IMR-90 (cell line): ENCODE measurements at regions not wholly inside any gene's neighbourhood (a gene's known extent, or its start where the extent isn't known, plus 50 kb on each side); places are given as distances from the start of the nearest gene placed in this dataset.

Experiments
- ATAC-seq: fragments of 200-7000 bp; cut with Tn5 transposase; 2 replicates; pipeline ENCODE4 v1.9.1; 2020; ENCODE audit warnings: low read depth, mild to moderate bottlenecking, moderate library complexity
- BruUV-seq: library from RNA; stranded (reverse); fragments of 400-500 nt; replicated peaks from 2 replicates; lab custom pipeline; 2021; lab: Mats Ljungman, UMichigan
- CTCF ChIA-PET: fragments of 300-600 bp; formaldehyde crosslinking; extraction: SDS; loops from one replicate; lab custom pipeline; 2021; ENCODE audit warnings: antibody characterized with exemption; lab: Yijun Ruan, JAX
- POLR2A ChIA-PET: fragments of 300-600 bp; sonication (Branson Sonifier 250); formaldehyde crosslinking; loops from one replicate; lab custom pipeline; 2022; ENCODE audit warnings: antibody characterized with exemption; ENCODE audit not compliant: unreplicated experiment; lab: Charles Lee
- DNase-seq: peaks from one replicate; pipeline ENCODE4 v3.0.0; 2013
- H2AFZ ChIP-seq: replicated peaks from 2 replicates; pipeline ENCODE3; 2013; ENCODE audit warnings: low read length, mild to moderate bottlenecking; ENCODE audit not compliant: poor library complexity
- H2AK5ac ChIP-seq: 2 replicates; pipeline ENCODE4 v1.6.1; 2013; ENCODE audit warnings: low read depth, low read length, inconsistent platforms
- H2AK9ac ChIP-seq: replicated peaks from 2 replicates; pipeline ENCODE3; 2013; ENCODE audit warnings: mild to moderate bottlenecking, low read depth, low read length, moderate library complexity; ENCODE audit not compliant: poor library complexity
- H2BK120ac ChIP-seq: 2 replicates; pipeline ENCODE4 v1.6.1; 2013; ENCODE audit warnings: low read depth, low read length, inconsistent platforms
- H2BK15ac ChIP-seq: 3 replicates; pipeline ENCODE4 v1.6.1; 2013; ENCODE audit warnings: low read depth, low read length, inconsistent platforms
- H2BK20ac ChIP-seq: 2 replicates; pipeline ENCODE4 v1.6.1; 2013; ENCODE audit warnings: low read depth, mild to moderate bottlenecking, inconsistent platforms, low read length, moderate library complexity
- H2BK5ac ChIP-seq: 2 replicates; pipeline ENCODE4 v1.6.1; 2013; ENCODE audit warnings: mild to moderate bottlenecking, low read depth, low read length, inconsistent platforms; ENCODE audit not compliant: poor library complexity, severe bottlenecking
- H3K14ac ChIP-seq: replicated peaks from 2 replicates; pipeline ENCODE4 v1.6.1; 2013; ENCODE audit warnings: low read depth, low read length, inconsistent platforms
- H3K18ac ChIP-seq: 2 replicates; pipeline ENCODE4 v1.6.1; 2013; ENCODE audit warnings: low read depth, low read length, control low read depth
- H3K23ac ChIP-seq: 2 replicates; pipeline ENCODE4 v1.6.1; 2013; ENCODE audit warnings: low read depth, low read length, inconsistent platforms
- H3K27ac ChIP-seq: 2 replicates; pipeline ENCODE4 v1.5.1; 2013; ENCODE audit warnings: mild to moderate bottlenecking, control low read depth, low read length; ENCODE audit not compliant: insufficient read depth
- H3K27me3 ChIP-seq: 2 replicates; pipeline ENCODE4 v1.6.1; 2013; ENCODE audit warnings: low read length; ENCODE audit not compliant: control insufficient read depth, insufficient read depth
- H3K36me3 ChIP-seq: 2 replicates; pipeline ENCODE4 v1.6.1; 2013; ENCODE audit warnings: low read length, mixed read lengths; ENCODE audit not compliant: control insufficient read depth, insufficient read depth
- H3K4ac ChIP-seq: 2 replicates; pipeline ENCODE4 v1.6.1; 2013; ENCODE audit warnings: low read depth, low read length, inconsistent platforms
- H3K4me1 ChIP-seq: 2 replicates; pipeline ENCODE4 v1.6.1; 2013; ENCODE audit warnings: low read length, mixed read lengths; ENCODE audit not compliant: control insufficient read depth, insufficient read depth
- H3K4me2 ChIP-seq: 2 replicates; pipeline ENCODE4 v1.6.1; 2013; ENCODE audit warnings: low read depth, mild to moderate bottlenecking, control low read depth, low read length, moderate library complexity
- H3K4me3 ChIP-seq: 2 replicates; pipeline ENCODE4 v1.5.1; 2013; ENCODE audit warnings: low read depth, mild to moderate bottlenecking, control low read depth, low read length, moderate library complexity; ENCODE audit not compliant: insufficient read depth
- H3K56ac ChIP-seq: 2 replicates; pipeline ENCODE4 v1.6.1; 2013; ENCODE audit warnings: low read length, inconsistent platforms; ENCODE audit not compliant: insufficient read depth; ENCODE audit errors: extremely low read depth
- H3K79me1 ChIP-seq, 2 experiments: 2 replicates each; pipeline ENCODE4 v1.6.1; 2013; ENCODE audit warnings: low read length in 2 of 2, inconsistent platforms in 1 of 2, low read depth in 1 of 2
- H3K9ac ChIP-seq: 2 replicates; pipeline ENCODE4 v1.6.1; 2013; ENCODE audit warnings: low read depth, low read length, control low read depth
- H3K9me1 ChIP-seq: 2 replicates; pipeline ENCODE4 v1.6.1; 2013; ENCODE audit warnings: low read length, inconsistent platforms; ENCODE audit not compliant: insufficient read depth
- H3K9me3 ChIP-seq: 2 replicates; pipeline ENCODE4 v1.6.1; 2013; ENCODE audit warnings: low read length; ENCODE audit not compliant: control insufficient read depth, insufficient read depth
- H4K20me1 ChIP-seq: 2 replicates; pipeline ENCODE4 v1.6.1; 2013; ENCODE audit warnings: low read length, inconsistent platforms; ENCODE audit not compliant: insufficient read depth
- H4K5ac ChIP-seq: 2 replicates; pipeline ENCODE4 v1.6.1; 2013; ENCODE audit warnings: mild to moderate bottlenecking, low read depth, low read length, control low read depth
- H4K8ac ChIP-seq, 2 experiments: 2 replicates each; pipeline ENCODE4 v1.6.1; 2013; ENCODE audit warnings: low read depth in 2 of 2, low read length in 2 of 2, control low read depth in 1 of 2, inconsistent platforms in 1 of 2
- H4K91ac ChIP-seq: 2 replicates; pipeline ENCODE4 v1.6.1; 2013; ENCODE audit warnings: low read depth, low read length, inconsistent platforms; ENCODE audit not compliant: insufficient read depth
- BHLHE40 ChIP-seq: fragments of 150-350 bp; IDR thresholded peaks from 2 replicates; pipeline ENCODE4 v1.6.1; 2016; ENCODE audit warnings: mild to moderate bottlenecking, low read depth, low read length
- CHD1 ChIP-seq: IDR thresholded peaks from 2 replicates; pipeline ENCODE4 v1.6.1; 2012; ENCODE audit warnings: low read depth, low read length, improper control_type of control experiment
- FOS ChIP-seq: fragments of 150-350 bp; IDR thresholded peaks from 2 replicates; pipeline ENCODE4 v1.6.1; 2016; ENCODE audit warnings: low read depth, low read length
- MAZ ChIP-seq: IDR thresholded peaks from 2 replicates; pipeline ENCODE4 v1.6.1; 2012; ENCODE audit warnings: low read depth, mild to moderate bottlenecking, low read length, improper control_type of control experiment, moderate library complexity, borderline replicate concordance
- NFE2L2 ChIP-seq: fragments of 150-350 bp; IDR thresholded peaks from 2 replicates; pipeline ENCODE4 v1.6.1; 2016; ENCODE audit warnings: low read depth, mild to moderate bottlenecking, low read length
- POLR2A ChIP-seq: IDR thresholded peaks from 2 replicates; pipeline ENCODE4 v1.6.1; 2012; ENCODE audit warnings: mild to moderate bottlenecking, low read depth, low read length
- RAD21 ChIP-seq: IDR thresholded peaks from 2 replicates; pipeline ENCODE4 v1.6.1; 2012; ENCODE audit warnings: low read length, improper control_type of control experiment
- SMC3 ChIP-seq: fragments of 150-350 bp; IDR thresholded peaks from 2 replicates; pipeline ENCODE4 v1.6.1; 2016; ENCODE audit warnings: low read depth, mild to moderate bottlenecking, antibody characterized with exemption, low read length, moderate library complexity
- USF2 ChIP-seq: fragments of 150-350 bp; IDR thresholded peaks from 2 replicates; pipeline ENCODE4 v1.6.1; 2017; ENCODE audit warnings: mild to moderate bottlenecking, antibody characterized with exemption, low read length, low read depth
- WGBS, 2 experiments: methylation state at CpG; one replicate each; pipeline versions ENCODE4 v1.1.5 to v1.1.7; 2013; ENCODE audit warnings: missing lambda C conversion rate in 2 of 2; ENCODE audit not compliant: insufficient read length in 1 of 2; ENCODE audit errors: extremely low coverage in 2 of 2; 5-methylcytosine and 5-hydroxymethylcytosine counted together
- dilution Hi-C: fragments of 300-500 bp; cut with HindIII; formaldehyde crosslinking; loops from one replicate; pipeline ENCODE4 v1.14.3; 2018; ENCODE audit warnings: low sequenced_read_pairs; ENCODE audit not compliant: unreplicated experiment
- in situ Hi-C: fragments of 300-500 bp; cut with MboI; formaldehyde crosslinking; loops from 3 replicates; pipeline ENCODE4 v1.14.3; 2019; ENCODE audit warnings: low sequenced_read_pairs, inconsistent platforms, mixed read lengths
- intact Hi-C: fragments of 100-400 bp; cut with micrococcal nuclease; formaldehyde crosslinking; loops from 2 replicates; pipeline ENCODE4 v1.10.0; 2022
- TF ChIP-seq, protein P1 (sequence below): conservative IDR thresholded peaks from 2 replicates; pipeline ENCODE4 v1.5.1; 2012; ENCODE audit warnings: mild to moderate bottlenecking, low read depth, low read length, improper control_type of control experiment

DNA sequence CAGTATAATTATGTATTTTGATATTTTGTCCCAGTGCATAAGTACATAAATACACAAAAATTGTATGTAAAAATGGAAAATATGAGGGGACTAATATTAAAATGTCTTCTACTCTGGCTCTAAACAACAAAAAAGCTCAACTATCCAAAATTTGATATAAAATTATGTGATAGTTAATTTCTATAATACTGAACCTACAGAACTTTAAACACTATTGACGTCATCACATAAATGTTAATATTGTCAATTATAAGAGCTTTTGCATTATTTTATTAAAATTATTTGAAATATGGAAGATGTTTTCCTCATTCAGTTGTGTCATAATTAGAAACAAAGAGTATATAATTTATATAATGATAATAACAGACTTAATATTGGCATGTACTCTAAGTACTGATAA is 1139.7 kb upstream of the TMEFF2 start:
- Histone ChIP-seq H3K27ac (no peak overlapping the region), H4K20me1 (no peaks in the 10 kb centered on the region), H2AK5ac (no peak overlapping the region), H2BK15ac (no peak overlapping the region), H3K56ac (no peak overlapping the region), H3K4me1 (no peaks in the 10 kb centered on the region), H2AK9ac (no peak overlapping the region), H3K79me1 (no peaks in the 10 kb centered on the region), H2AFZ (no peak overlapping the region), H3K4ac (no peak overlapping the region), H2BK120ac (no peak overlapping the region), H3K36me3 (no peaks in the 10 kb centered on the region), H3K18ac (no peak overlapping the region), H4K91ac (no peak overlapping the region), H3K9me3 (no peaks in the 10 kb centered on the region), H4K8ac (no peak overlapping the region), H2BK5ac (no peak overlapping the region), H2BK20ac (no peak overlapping the region), H3K27me3 (no peaks in the 10 kb centered on the region), H3K23ac (no peak overlapping the region), H4K5ac (no peak overlapping the region), H3K4me2 (no peak overlapping the region), H3K9me1 (no peaks in the 10 kb centered on the region), H3K4me3 (no peak overlapping the region), H3K14ac (no peak overlapping the region), H3K9ac (no peak overlapping the region)
- TF ChIP-seq NFE2L2 (no peak), POLR2A (no peak), MAZ (no peak), SMC3 (no peak), BHLHE40 (no peak), USF2 (no peak), CHD1 (no peak), FOS (no peak), RAD21 (no peak)
- TF ChIP-seq, protein P1, sequence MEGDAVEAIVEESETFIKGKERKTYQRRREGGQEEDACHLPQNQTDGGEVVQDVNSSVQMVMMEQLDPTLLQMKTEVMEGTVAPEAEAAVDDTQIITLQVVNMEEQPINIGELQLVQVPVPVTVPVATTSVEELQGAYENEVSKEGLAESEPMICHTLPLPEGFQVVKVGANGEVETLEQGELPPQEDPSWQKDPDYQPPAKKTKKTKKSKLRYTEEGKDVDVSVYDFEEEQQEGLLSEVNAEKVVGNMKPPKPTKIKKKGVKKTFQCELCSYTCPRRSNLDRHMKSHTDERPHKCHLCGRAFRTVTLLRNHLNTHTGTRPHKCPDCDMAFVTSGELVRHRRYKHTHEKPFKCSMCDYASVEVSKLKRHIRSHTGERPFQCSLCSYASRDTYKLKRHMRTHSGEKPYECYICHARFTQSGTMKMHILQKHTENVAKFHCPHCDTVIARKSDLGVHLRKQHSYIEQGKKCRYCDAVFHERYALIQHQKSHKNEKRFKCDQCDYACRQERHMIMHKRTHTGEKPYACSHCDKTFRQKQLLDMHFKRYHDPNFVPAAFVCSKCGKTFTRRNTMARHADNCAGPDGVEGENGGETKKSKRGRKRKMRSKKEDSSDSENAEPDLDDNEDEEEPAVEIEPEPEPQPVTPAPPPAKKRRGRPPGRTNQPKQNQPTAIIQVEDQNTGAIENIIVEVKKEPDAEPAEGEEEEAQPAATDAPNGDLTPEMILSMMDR = no peak
- in situ Hi-C loops (no loop called here), dilution Hi-C loops (no loop called here), intact Hi-C loops (no loop called here)
- DNase-seq (no peak), ATAC-seq (no peak)
- no TSS peak for BruUV-seq
- ChIA-PET POLR2A (no interaction called here), CTCF (no interaction called here)
- no CpG with 5 or more reads among the region's 1 CpG for WGBS, 2 experiments
